ENCODE measurements at regions not wholly inside any gene's neighbourhood (a gene's known extent, or its start where the extent isn't known, plus 50 kb on each side); places are given as distances from the start of the nearest gene placed in this dataset.

GRCh38 chr7:88600695-88601094 is 158.8 kb upstream of the ZNF804B start:
- DNase-seq (no peak), ATAC-seq (no peak)
- CTCF ChIA-PET, result no interaction called here
- intact Hi-C loops (cut with micrococcal nuclease), result no loop called here
- no peaks in the 10 kb centered on the region for H3K4me1 Mint-ChIP-seq (ENCODE audit: low read depth)
- no peak for TF ChIP-seq CTCF (IDR thresholded peaks at IDR 0.05)
- no peaks in the 10 kb centered on the region for H3K27me3 Mint-ChIP-seq
- no peak overlapping the region for H3K27ac Mint-ChIP-seq
- H3K36me3 Mint-ChIP-seq (ENCODE audit: low read depth), result no peaks in the 10 kb centered on the region
- H3K4me3 Mint-ChIP-seq, result no peak overlapping the region
- POLR2A ChIA-PET, result no interaction called here
- no peaks in the 10 kb centered on the region for H3K9me3 Mint-ChIP-seq

- no peaks in the 10 kb centered on the region for H3K9me3 Mint-ChIP-seq
- no peak for TF ChIP-seq CTCF (IDR thresholded peaks at IDR 0.05)
- intact Hi-C loops (cut with micrococcal nuclease), result no loop called here
- H3K4me3 Mint-ChIP-seq, result no peak overlapping the region
- DNase-seq (no peak), ATAC-seq (no peak)
- ChIA-PET CTCF (no interaction called here), POLR2A (no interaction called here)
- H3K4me1 Mint-ChIP-seq (ENCODE audit: low read depth), result no peaks in the 10 kb centered on the region
- H3K27ac Mint-ChIP-seq, result no peak overlapping the region
- H3K36me3 Mint-ChIP-seq (ENCODE audit: low read depth), result no peaks in the 10 kb centered on the region
- H3K27me3 Mint-ChIP-seq, result no peaks in the 10 kb centered on the region
Observed at GRCh38 chr7:88599528-88599927, 160.0 kb upstream of the ZNF804B start.

GRCh38 chr7:88597941-88598425 is 161.5 kb upstream of the ZNF804B start:
- no peak for ATAC-seq
- Mint-ChIP-seq H3K9me3 (no peaks in the 10 kb centered on the region), H3K27me3 (no peaks in the 10 kb centered on the region), H3K4me3 (no peak overlapping the region), H3K36me3 (ENCODE audit: low read depth) (no peaks in the 10 kb centered on the region), H3K4me1 (ENCODE audit: low read depth) (no peaks in the 10 kb centered on the region), H3K27ac (no peak overlapping the region)
- DNase-seq, result no peak
- CTCF ChIA-PET, result no interaction called here
- POLR2A ChIA-PET, result no interaction called here
- no peak for TF ChIP-seq CTCF (IDR thresholded peaks at IDR 0.05)
- intact Hi-C loops (cut with micrococcal nuclease), result no loop called here

- TF ChIP-seq CTCF (IDR thresholded peaks at IDR 0.05), result no peak
- DNase-seq, result no peak
- H3K4me1 Mint-ChIP-seq (ENCODE audit: low read depth), result no peaks in the 10 kb centered on the region
Observed at GRCh38 chr7:88590963-88591362, 168.5 kb upstream of the ZNF804B start.

GRCh38 chr7:88589927-88590326 is 169.6 kb upstream of the ZNF804B start:
- H3K9me3 Mint-ChIP-seq, result no peaks in the 10 kb centered on the region
- H3K36me3 Mint-ChIP-seq (ENCODE audit: low read depth), result no peaks in the 10 kb centered on the region
- H3K27me3 Mint-ChIP-seq, result no peaks in the 10 kb centered on the region
- POLR2A ChIA-PET, result no interaction called here
- no peak overlapping the region for H3K4me3 Mint-ChIP-seq
- no peak for ATAC-seq
- no peak for TF ChIP-seq CTCF (IDR thresholded peaks at IDR 0.05)
- H3K27ac Mint-ChIP-seq, result no peak overlapping the region
- intact Hi-C loops (cut with micrococcal nuclease), result no loop called here
- DNase-seq, result no peak
- CTCF ChIA-PET, result no interaction called here
- no peaks in the 10 kb centered on the region for H3K4me1 Mint-ChIP-seq (ENCODE audit: low read depth)

More at GRCh38 chr7:88590963-88591362, 168.5 kb upstream of the ZNF804B start:
- H3K27me3 Mint-ChIP-seq, result no peaks in the 10 kb centered on the region
- CTCF ChIA-PET, result no interaction called here
- no peak overlapping the region for H3K4me3 Mint-ChIP-seq
- no peaks in the 10 kb centered on the region for H3K9me3 Mint-ChIP-seq
- ATAC-seq, result no peak
- POLR2A ChIA-PET, result no interaction called here
- no peaks in the 10 kb centered on the region for H3K36me3 Mint-ChIP-seq (ENCODE audit: low read depth)
- intact Hi-C loops (cut with micrococcal nuclease), result no loop called here
- H3K27ac Mint-ChIP-seq, result no peak overlapping the region
